HepG2 (cell line): ENCODE measurements at regions not wholly inside any gene's neighbourhood (a gene's known extent, or its start where the extent isn't known, plus 50 kb on each side); places are given as distances from the start of the nearest gene placed in this dataset.

ENCODE experiments used
- ATAC-seq: fragments of 200-7000 bp; cut with Tn5 transposase; 3 replicates; pipeline ENCODE4 v1.9.1; 2020; ENCODE audit warnings: mild to moderate bottlenecking, moderate library complexity
- BruUV-seq: library from RNA; stranded (reverse); fragments of 400-500 nt; replicated peaks from 2 replicates; lab custom pipeline; 2021; lab: Mats Ljungman, UMichigan
- CTCF ChIA-PET: fragments of 300-600 bp; formaldehyde crosslinking; extraction: SDS; loops from one replicate; lab custom pipeline; 2021; ENCODE audit warnings: low total read pairs, inconsistent platforms, low intra/inter-chr PET ratio; lab: Yijun Ruan, JAX
- POLR2A ChIA-PET: fragments of 350-600 bp; sonication (Branson Sonifier 250); formaldehyde crosslinking; loops from one replicate; lab custom pipeline; 2020; ENCODE audit warnings: antibody characterized with exemption, inconsistent platforms; lab: Yijun Ruan, JAX
- DNase-seq: peaks from one replicate; pipeline ENCODE4 v3.0.0-alpha.2; 2015; ENCODE audit warnings: low spot score
- FAIRE-seq: peaks from 3 replicates; lab custom pipeline; 2011; peaks lifted over from hg19 to GRCh38; lab: Jason Lieb, UNC
- H2AFZ ChIP-seq: one replicate; pipeline ENCODE4 v1.6.1; 2011; ENCODE audit warnings: low read length, inconsistent platforms
- H3K27ac ChIP-seq: fragments of 300-600 bp; 3 replicates; pipeline ENCODE4 v1.8.0; 2011; ENCODE audit warnings: mixed run types, mild to moderate bottlenecking, mixed read lengths, low read length, inconsistent platforms; ENCODE audit not compliant: insufficient read depth; ENCODE audit errors: extremely low read length
- H3K27me3 ChIP-seq, 2 experiments: fragments of 200-600 bp in 1 of 2; 2 replicates in 1 of 2; 3 replicates in 1 of 2; pipeline versions ENCODE4 v1.6.0 to v1.8.0; 2011; ENCODE audit warnings: low read length in 2 of 2, mild to moderate bottlenecking in 2 of 2, moderate library complexity in 2 of 2, inconsistent platforms in 1 of 2; ENCODE audit not compliant: insufficient read depth in 2 of 2, control insufficient read depth in 1 of 2
- H3K36me3 ChIP-seq, 2 experiments: fragments of 200-600 bp in 1 of 2; replicated peaks in 1 of 2; 2 replicates in 1 of 2; 3 replicates in 1 of 2; pipeline versions ENCODE4 v1.5.1 to v1.8.0; 2011; ENCODE audit warnings: low read length in 2 of 2, inconsistent platforms in 1 of 2; ENCODE audit not compliant: insufficient read depth in 2 of 2, control insufficient read depth in 1 of 2
- H3K4me1 ChIP-seq: 2 replicates; pipeline ENCODE4 v1.5.1; 2012; ENCODE audit warnings: low read length, inconsistent platforms; ENCODE audit not compliant: insufficient read depth
- H3K4me2 ChIP-seq: 2 replicates; pipeline ENCODE4 v1.6.0; 2011; ENCODE audit warnings: low read depth, low read length, inconsistent platforms
- H3K4me3 ChIP-seq, 3 experiments: fragments of 200-600 bp in 1 of 3; sonication (generic), shearing (Covaris generic) in 1 of 3; replicated peaks in 1 of 3; 2 replicates each; pipeline ENCODE4 v1.5.1; 2011 to 2016; ENCODE audit warnings: low read length in 3 of 3, inconsistent platforms in 2 of 3, low read depth in 2 of 3, mild to moderate bottlenecking in 2 of 3, control low read depth in 1 of 3, mixed read lengths in 1 of 3; ENCODE audit not compliant: insufficient read depth in 1 of 3
- H3K79me2 ChIP-seq: one replicate; pipeline ENCODE4 v1.6.1; 2011; ENCODE audit warnings: low read length, inconsistent platforms; ENCODE audit not compliant: insufficient read depth
- H3K9ac ChIP-seq: 2 replicates; pipeline ENCODE4 v1.6.0; 2011; ENCODE audit warnings: mild to moderate bottlenecking, low read depth, low read length, inconsistent platforms; ENCODE audit not compliant: insufficient read depth
- H3K9me3 ChIP-seq: 2 replicates; pipeline ENCODE4 v1.5.1; 2012; ENCODE audit warnings: mild to moderate bottlenecking, low read length
- H4K20me1 ChIP-seq: 2 replicates; pipeline ENCODE4 v1.6.0; 2011; ENCODE audit warnings: inconsistent platforms, mild to moderate bottlenecking, low read length, moderate library complexity; ENCODE audit not compliant: insufficient read depth
- CENPX ChIP-seq: sonication (generic); formaldehyde crosslinking; IDR thresholded peaks from 2 replicates; pipeline ENCODE4 v1.9.0; 2021; ENCODE audit warnings: mild to moderate bottlenecking, missing genetic modification reagents, moderate library complexity
- CREB1 ChIP-seq, 2 experiments: fragments of 450-650 bp in 1 of 2; IDR thresholded peaks; 2 replicates each; pipeline ENCODE4 v1.6.1; 2016 to 2017; ENCODE audit warnings: control low read depth in 1 of 2, mild to moderate bottlenecking in 1 of 2, missing compliant biosample characterization in 1 of 2, missing genetic modification characterization in 1 of 2
- ELF4 ChIP-seq: sonication (generic); formaldehyde crosslinking; IDR thresholded peaks from 2 replicates; pipeline ENCODE4 v1.5.0; 2020; ENCODE audit warnings: missing genetic modification reagents, mild to moderate bottlenecking, moderate library complexity, borderline replicate concordance
- GATAD1 ChIP-seq: IDR thresholded peaks from 2 replicates; pipeline ENCODE4 v1.6.1; 2016; ENCODE audit warnings: missing genetic modification reagents, missing compliant biosample characterization
- PBX2 ChIP-seq: IDR thresholded peaks from 2 replicates; pipeline ENCODE4 v1.6.1; 2016; ENCODE audit warnings: control low read depth
- ZNF766 ChIP-seq: sonication (generic); formaldehyde crosslinking; IDR thresholded peaks from 2 replicates; pipeline ENCODE4 v1.5.0; 2020; ENCODE audit warnings: missing genetic modification reagents, borderline replicate concordance
- WGBS: methylation state at CpG from one replicate; pipeline ENCODE4 v1.1.6; 2017; ENCODE audit warnings: low lambda C conversion rate; 5-methylcytosine and 5-hydroxymethylcytosine counted together
- in situ Hi-C: cut with HindIII; loops from 2 replicates; pipeline ENCODE4 v1.10.0; 2017; ENCODE audit warnings: low pct_unique_long_range_greater_than_20kb; ENCODE audit not compliant: extremely low pct_ligation_motif_present
- intact Hi-C: fragments of 100-400 bp; cut with micrococcal nuclease; formaldehyde crosslinking; loops from one replicate; pipeline ENCODE4 v1.10.0; 2022; ENCODE audit not compliant: unreplicated experiment
- TF ChIP-seq, protein P1 (sequence below): IDR thresholded peaks from 2 replicates; pipeline ENCODE4 v1.6.1; 2018; ENCODE audit warnings: missing genetic modification reagents

- WGBS = 57% methylated on average over 6 of the region's 6 CpGs
- H3K4me2 ChIP-seq = no peak overlapping the region
- H3K9ac ChIP-seq = no peak overlapping the region
- no peak for ATAC-seq
- no peak for TF ChIP-seq GATAD1
- TF ChIP-seq ZNF766 (CRISPR knock-in tag) = no peak
- no peak for TF ChIP-seq CENPX (CRISPR knock-in tag)
- TF ChIP-seq PBX2 (CRISPR knock-in tag) = no peak
- TF ChIP-seq, protein P1, sequence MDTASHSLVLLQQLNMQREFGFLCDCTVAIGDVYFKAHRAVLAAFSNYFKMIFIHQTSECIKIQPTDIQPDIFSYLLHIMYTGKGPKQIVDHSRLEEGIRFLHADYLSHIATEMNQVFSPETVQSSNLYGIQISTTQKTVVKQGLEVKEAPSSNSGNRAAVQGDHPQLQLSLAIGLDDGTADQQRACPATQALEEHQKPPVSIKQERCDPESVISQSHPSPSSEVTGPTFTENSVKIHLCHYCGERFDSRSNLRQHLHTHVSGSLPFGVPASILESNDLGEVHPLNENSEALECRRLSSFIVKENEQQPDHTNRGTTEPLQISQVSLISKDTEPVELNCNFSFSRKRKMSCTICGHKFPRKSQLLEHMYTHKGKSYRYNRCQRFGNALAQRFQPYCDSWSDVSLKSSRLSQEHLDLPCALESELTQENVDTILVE (CRISPR knock-in tag) = no peak
- no peak for TF ChIP-seq ELF4 (CRISPR knock-in tag)
- no peak for TF ChIP-seq CREB1 (IDR thresholded peaks at IDR 0.05)
- TF ChIP-seq CREB1 (CRISPR knock-in tag; IDR thresholded peaks at IDR 0.05) = no peak
- TF ChIP-seq, all 625 proteins: peak for 0
- H3K27me3 ChIP-seq = peaks cover 0 to 32% of the 10 kb centered on the region in 2 experiments; a peak in 1 of 5 replicates
- no peak overlapping the region for H3K4me3 ChIP-seq
- DNase-seq = no peak
- no TSS peak for BruUV-seq
- no peaks in the 10 kb centered on the region for H3K9me3 ChIP-seq
- no peaks in the 10 kb centered on the region for H4K20me1 ChIP-seq
- intact Hi-C loops (no loop called here), in situ Hi-C loops (no loop called here)
- H3K4me1 ChIP-seq = peaks cover 21% of the 10 kb centered on the region
- ChIA-PET POLR2A (no interaction called here), CTCF (no interaction called here)
- no peaks in the 10 kb centered on the region for H3K79me2 ChIP-seq
- no peak for FAIRE-seq
- no peak overlapping the region for H3K27ac ChIP-seq
- H2AFZ ChIP-seq = no peak overlapping the region
- no peaks in the 10 kb centered on the region for H3K36me3 ChIP-seq
Observed at GRCh38 chr17:51351080-51351479, 90.7 kb downstream of the UTP18 start.
